Suprapubic skin (tissue), 4 donors: ENCODE measurements at regions not wholly inside any gene's neighbourhood (a gene's known extent, or its start where the extent isn't known, plus 50 kb on each side); places are given as distances from the start of the nearest gene placed in this dataset.

Experiments used
- DNase-seq, 2 donors: peaks; one replicate each; pipeline ENCODE4 v3.0.0-alpha.2; 2019; ENCODE audit warnings: low spot score in 2 of 2
- H3K27ac ChIP-seq: fragments of 200-600 bp; sonication (generic); one replicate; pipeline ENCODE4 v1.5.1; 2019
- H3K27me3 ChIP-seq: fragments of 200-600 bp; sonication (generic); one replicate; pipeline ENCODE4 v1.5.1; 2019
- H3K36me3 ChIP-seq: fragments of 200-600 bp; sonication (generic); one replicate; pipeline ENCODE4 v1.5.1; 2019
- H3K4me1 ChIP-seq: fragments of 200-600 bp; sonication (generic); one replicate; pipeline ENCODE4 v1.5.1; 2019
- H3K4me3 ChIP-seq: fragments of 200-600 bp; sonication (generic); one replicate; pipeline ENCODE4 v1.5.1; 2019; ENCODE audit warnings: mild to moderate bottlenecking
- H3K9me3 ChIP-seq: fragments of 200-600 bp; sonication (generic); one replicate; pipeline ENCODE4 v1.5.1; 2019
- EP300 ChIP-seq: sonication (generic); formaldehyde crosslinking; IDR thresholded peaks from one replicate; pipeline ENCODE4 v1.6.1; 2017; ENCODE audit warnings: antibody characterized with exemption
- POLR2A ChIP-seq, 2 donors: fragments of 450-650 bp; IDR thresholded peaks; one replicate each; pipeline ENCODE4 v1.6.1; 2017; ENCODE audit warnings: antibody characterized with exemption in 2 of 2, mild to moderate bottlenecking in 2 of 2, moderate library complexity in 2 of 2
- POLR2AphosphoS5 ChIP-seq, 3 donors: sonication (generic); formaldehyde crosslinking; IDR thresholded peaks; one replicate each; pipeline ENCODE4 v1.6.1; 2017; ENCODE audit warnings: antibody characterized with exemption in 3 of 3
- WGBS: methylation state at CpG from one replicate; pipeline ENCODE4 v1.1.5; 2018; 5-methylcytosine and 5-hydroxymethylcytosine counted together
- TF ChIP-seq, protein P1 (sequence below), 2 donors: fragments of 200-600 bp in 1 of 2; fragments of 450-650 bp in 1 of 2; sonication (generic) in 1 of 2; IDR thresholded peaks; one replicate each; pipeline ENCODE4 v1.5.1; 2016 to 2019; ENCODE audit warnings: antibody characterized with exemption in 2 of 2, mild to moderate bottlenecking in 1 of 2, moderate library complexity in 1 of 2

- no peaks in the 10 kb centered on the region for H3K4me1 ChIP-seq
Measured at GRCh38 chr5:87069974-87070608, 197.6 kb upstream of the RASA1 start.

DNA sequence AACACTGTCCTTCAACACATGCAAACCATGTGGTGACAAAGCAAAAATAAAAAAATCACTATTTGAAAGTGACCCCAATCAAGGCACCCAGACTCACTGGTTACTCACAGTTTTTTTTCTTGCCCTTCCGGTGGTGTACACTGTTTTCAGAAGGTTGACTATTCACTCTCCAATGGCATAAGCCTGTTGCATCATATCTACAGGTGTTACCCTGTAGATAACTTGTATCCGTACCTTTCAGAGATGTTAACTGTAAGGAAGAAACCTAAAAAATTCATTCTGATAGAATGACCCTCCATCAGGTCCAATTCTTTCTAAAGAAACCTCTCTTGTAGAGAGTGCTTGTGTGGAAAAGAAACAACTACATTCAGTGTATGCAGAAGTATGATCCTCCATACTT is 193.6 kb upstream of the RASA1 start:
- no peaks in the 10 kb centered on the region for H3K27me3 ChIP-seq
- H3K9me3 ChIP-seq, result no peaks in the 10 kb centered on the region
- no peaks in the 10 kb centered on the region for H3K4me1 ChIP-seq
- WGBS, result 89% methylated on average over 2 of the region's 2 CpGs
- no peak overlapping the region for H3K27ac ChIP-seq
- no peak for TF ChIP-seq EP300
- TF ChIP-seq, protein P1, sequence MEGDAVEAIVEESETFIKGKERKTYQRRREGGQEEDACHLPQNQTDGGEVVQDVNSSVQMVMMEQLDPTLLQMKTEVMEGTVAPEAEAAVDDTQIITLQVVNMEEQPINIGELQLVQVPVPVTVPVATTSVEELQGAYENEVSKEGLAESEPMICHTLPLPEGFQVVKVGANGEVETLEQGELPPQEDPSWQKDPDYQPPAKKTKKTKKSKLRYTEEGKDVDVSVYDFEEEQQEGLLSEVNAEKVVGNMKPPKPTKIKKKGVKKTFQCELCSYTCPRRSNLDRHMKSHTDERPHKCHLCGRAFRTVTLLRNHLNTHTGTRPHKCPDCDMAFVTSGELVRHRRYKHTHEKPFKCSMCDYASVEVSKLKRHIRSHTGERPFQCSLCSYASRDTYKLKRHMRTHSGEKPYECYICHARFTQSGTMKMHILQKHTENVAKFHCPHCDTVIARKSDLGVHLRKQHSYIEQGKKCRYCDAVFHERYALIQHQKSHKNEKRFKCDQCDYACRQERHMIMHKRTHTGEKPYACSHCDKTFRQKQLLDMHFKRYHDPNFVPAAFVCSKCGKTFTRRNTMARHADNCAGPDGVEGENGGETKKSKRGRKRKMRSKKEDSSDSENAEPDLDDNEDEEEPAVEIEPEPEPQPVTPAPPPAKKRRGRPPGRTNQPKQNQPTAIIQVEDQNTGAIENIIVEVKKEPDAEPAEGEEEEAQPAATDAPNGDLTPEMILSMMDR (IDR thresholded peaks at IDR 0.05), result no peak
- TF ChIP-seq POLR2AphosphoS5 (IDR thresholded peaks at IDR 0.05), result no peak
- TF ChIP-seq POLR2A (IDR thresholded peaks at IDR 0.05), result no peak
- no peak overlapping the region for H3K4me3 ChIP-seq
- no peaks in the 10 kb centered on the region for H3K36me3 ChIP-seq
- no peak for DNase-seq

More at GRCh38 chr5:87069974-87070608, 197.6 kb upstream of the RASA1 start:
- H3K36me3 ChIP-seq, result no peaks in the 10 kb centered on the region
- H3K4me3 ChIP-seq, result no peak overlapping the region
- no peaks in the 10 kb centered on the region for H3K9me3 ChIP-seq
- no peak for DNase-seq
- H3K27ac ChIP-seq, result no peak overlapping the region
- 28% methylated on average over 3 of the region's 3 CpGs for WGBS
- no peak for TF ChIP-seq POLR2AphosphoS5 (IDR thresholded peaks at IDR 0.05)
- TF ChIP-seq, protein P1 (IDR thresholded peaks at IDR 0.05), result peak in 1 of 2 donors; percentile 16
- no peaks in the 10 kb centered on the region for H3K27me3 ChIP-seq

DNA sequence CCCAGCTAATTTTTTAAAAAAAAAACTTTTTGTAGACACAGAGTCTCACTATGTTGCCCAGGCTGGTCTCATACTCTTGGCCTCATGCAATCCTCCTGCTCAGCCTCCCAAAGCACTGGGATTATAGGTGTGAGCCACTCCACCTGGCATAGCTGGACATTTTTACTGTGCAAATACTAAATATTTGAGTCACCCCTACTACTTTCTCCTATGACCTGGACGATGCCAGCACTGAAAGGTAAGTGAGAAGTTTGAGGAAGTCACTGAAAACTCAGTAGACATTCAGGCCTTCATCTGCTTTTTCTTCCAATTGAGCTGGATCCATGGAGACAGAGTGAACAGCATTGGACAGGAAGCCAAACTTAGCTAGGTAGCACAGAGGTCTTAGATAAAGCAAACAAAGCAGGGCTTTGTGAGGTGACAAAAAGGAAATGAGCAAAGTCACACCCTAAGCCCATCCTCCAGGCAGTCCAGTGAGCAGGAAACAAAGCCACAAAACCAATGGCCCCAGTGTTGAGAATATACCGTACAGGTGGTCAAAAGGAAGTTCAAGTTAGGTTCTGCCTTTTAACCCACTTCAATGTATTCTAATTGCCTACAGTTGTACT is 192.6 kb upstream of the RASA1 start:
- no peaks in the 10 kb centered on the region for H3K9me3 ChIP-seq
- TF ChIP-seq POLR2AphosphoS5 (IDR thresholded peaks at IDR 0.05), result no peak
- TF ChIP-seq POLR2A (IDR thresholded peaks at IDR 0.05), result no peak
- TF ChIP-seq, protein P1 (IDR thresholded peaks at IDR 0.05), result no peak
- no peak for TF ChIP-seq EP300
- H3K36me3 ChIP-seq, result no peaks in the 10 kb centered on the region
- no peak overlapping the region for H3K27ac ChIP-seq
- H3K27me3 ChIP-seq, result no peaks in the 10 kb centered on the region
- no peak for DNase-seq
- no peak overlapping the region for H3K4me3 ChIP-seq
- 77% methylated on average over 2 of the region's 2 CpGs for WGBS
- H3K4me1 ChIP-seq, result no peaks in the 10 kb centered on the region

DNA sequence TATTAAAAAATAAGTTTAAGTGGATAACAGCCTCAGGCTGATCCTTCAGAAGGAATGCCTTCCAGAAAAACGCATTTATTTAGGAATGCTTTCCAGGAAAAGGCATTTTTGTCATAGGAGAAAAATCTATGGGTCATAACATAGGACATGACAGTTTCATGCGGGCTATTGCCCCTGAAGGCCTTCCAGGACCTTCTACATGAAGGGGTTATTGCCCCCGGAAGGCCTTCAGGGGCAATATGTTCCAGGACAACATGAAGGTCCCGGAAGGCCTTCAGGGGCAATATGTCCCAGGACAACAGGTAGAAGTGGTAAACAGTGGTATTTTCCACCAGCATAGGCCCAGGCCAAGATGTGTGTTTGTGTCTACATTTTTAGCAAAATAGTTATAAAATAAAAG is 191.3 kb upstream of the RASA1 start:
- H3K36me3 ChIP-seq, result no peaks in the 10 kb centered on the region
- WGBS, result 92% methylated on average over 4 of the region's 4 CpGs
- TF ChIP-seq POLR2A (IDR thresholded peaks at IDR 0.05) (no peak), POLR2AphosphoS5 (IDR thresholded peaks at IDR 0.05) (no peak), EP300 (no peak)
- TF ChIP-seq, protein P1 (IDR thresholded peaks at IDR 0.05), result no peak
- H3K27me3 ChIP-seq, result no peaks in the 10 kb centered on the region
- H3K27ac ChIP-seq, result no peak overlapping the region
- H3K4me1 ChIP-seq, result no peaks in the 10 kb centered on the region
- DNase-seq, result no peak
- no peaks in the 10 kb centered on the region for H3K9me3 ChIP-seq
- no peak overlapping the region for H3K4me3 ChIP-seq

- Histone ChIP-seq H3K9me3 (no peaks in the 10 kb centered on the region), H3K36me3 (no peaks in the 10 kb centered on the region), H3K27ac (no peak overlapping the region), H3K4me3 (no peak overlapping the region), H3K27me3 (no peaks in the 10 kb centered on the region), H3K4me1 (no peaks in the 10 kb centered on the region)
- TF ChIP-seq POLR2A (IDR thresholded peaks at IDR 0.05) (no peak), EP300 (no peak), POLR2AphosphoS5 (IDR thresholded peaks at IDR 0.05) (no peak)
- TF ChIP-seq, protein P1 (IDR thresholded peaks at IDR 0.05), result no peak
- no peak for DNase-seq
- WGBS, result 92% methylated on average over 2 of the region's 2 CpGs
Measured at GRCh38 chr5:87076931-87077330, 190.8 kb upstream of the RASA1 start.
